Suprapubic skin (tissue), 3 donors: ENCODE measurements at regions not wholly inside any gene's neighbourhood (a gene's known extent, or its start where the extent isn't known, plus 50 kb on each side); places are given as distances from the start of the nearest gene placed in this dataset.

ENCODE experiments used
- POLR2A ChIP-seq, 2 donors: fragments of 450-650 bp; IDR thresholded peaks; one replicate each; pipeline ENCODE4 v1.6.1; 2017; ENCODE audit warnings: antibody characterized with exemption in 2 of 2, mild to moderate bottlenecking in 2 of 2, moderate library complexity in 2 of 2
- TF ChIP-seq, protein P1 (sequence below), 2 donors: fragments of 200-600 bp in 1 of 2; fragments of 450-650 bp in 1 of 2; sonication (generic) in 1 of 2; IDR thresholded peaks; one replicate each; pipeline ENCODE4 v1.5.1; 2016 to 2019; ENCODE audit warnings: antibody characterized with exemption in 2 of 2, mild to moderate bottlenecking in 1 of 2, moderate library complexity in 1 of 2

DNA sequence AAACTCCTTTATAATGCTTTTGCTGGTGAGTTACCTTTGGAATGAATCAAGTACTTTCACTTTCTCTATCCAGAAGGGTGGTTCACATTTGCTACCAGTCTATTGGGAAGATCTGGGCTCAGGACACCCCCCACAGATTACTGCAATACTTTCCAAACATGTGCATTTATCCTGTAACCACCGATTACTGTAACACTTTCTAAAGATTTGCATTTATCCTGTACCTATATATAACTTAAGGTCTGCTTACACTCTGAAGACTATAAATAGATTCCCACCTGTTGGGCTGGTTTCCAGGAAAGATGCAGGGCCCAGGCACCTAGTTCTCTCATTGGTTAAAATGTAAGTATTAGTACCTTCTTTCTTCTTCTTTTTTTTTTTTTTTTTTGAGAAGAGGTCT, 113.0 kb upstream of the NEDD4L start:
- TF ChIP-seq, protein P1, sequence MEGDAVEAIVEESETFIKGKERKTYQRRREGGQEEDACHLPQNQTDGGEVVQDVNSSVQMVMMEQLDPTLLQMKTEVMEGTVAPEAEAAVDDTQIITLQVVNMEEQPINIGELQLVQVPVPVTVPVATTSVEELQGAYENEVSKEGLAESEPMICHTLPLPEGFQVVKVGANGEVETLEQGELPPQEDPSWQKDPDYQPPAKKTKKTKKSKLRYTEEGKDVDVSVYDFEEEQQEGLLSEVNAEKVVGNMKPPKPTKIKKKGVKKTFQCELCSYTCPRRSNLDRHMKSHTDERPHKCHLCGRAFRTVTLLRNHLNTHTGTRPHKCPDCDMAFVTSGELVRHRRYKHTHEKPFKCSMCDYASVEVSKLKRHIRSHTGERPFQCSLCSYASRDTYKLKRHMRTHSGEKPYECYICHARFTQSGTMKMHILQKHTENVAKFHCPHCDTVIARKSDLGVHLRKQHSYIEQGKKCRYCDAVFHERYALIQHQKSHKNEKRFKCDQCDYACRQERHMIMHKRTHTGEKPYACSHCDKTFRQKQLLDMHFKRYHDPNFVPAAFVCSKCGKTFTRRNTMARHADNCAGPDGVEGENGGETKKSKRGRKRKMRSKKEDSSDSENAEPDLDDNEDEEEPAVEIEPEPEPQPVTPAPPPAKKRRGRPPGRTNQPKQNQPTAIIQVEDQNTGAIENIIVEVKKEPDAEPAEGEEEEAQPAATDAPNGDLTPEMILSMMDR (IDR thresholded peaks at IDR 0.05), result no peak
- no peak for TF ChIP-seq POLR2A (IDR thresholded peaks at IDR 0.05)
